A549 (cell line): ENCODE measurements at regions not wholly inside any gene's neighbourhood (a gene's known extent, or its start where the extent isn't known, plus 50 kb on each side); places are given as distances from the start of the nearest gene placed in this dataset.

Experiments
- ATAC-seq, 2 experiments: fragments of 200-7000 bp in 1 of 2; fragments of >200 bp in 1 of 2; cut with Nextera tagmentation in 1 of 2; cut with Tn5 transposase in 1 of 2; 3 replicates each; pipeline versions ENCODE4 v1.8.0 to v1.9.1; 2018 to 2020; ENCODE audit warnings: mild to moderate bottlenecking in 1 of 2, moderate library complexity in 1 of 2
- CTCF ChIA-PET: fragments of 300-600 bp; sonication (Branson Sonifier 250); formaldehyde crosslinking; extraction: SDS; loops from one replicate; lab custom pipeline; 2021; ENCODE audit warnings: antibody characterized with exemption, inconsistent platforms; lab: Yijun Ruan, JAX
- POLR2A ChIA-PET: fragments of 350-600 bp; formaldehyde crosslinking; extraction: SDS; loops from one replicate; lab custom pipeline; 2021; ENCODE audit warnings: antibody characterized with exemption, inconsistent platforms; lab: Yijun Ruan, JAX
- DNase-seq, 2 experiments: peaks; one replicate each; pipeline versions ENCODE4 v3.0.0 to v3.0.0-alpha.2; 2011 to 2016; ENCODE audit warnings: low read depth in 1 of 2, low spot score in 1 of 2
- FAIRE-seq: peaks from 2 replicates; lab custom pipeline; 2011; peaks lifted over from hg19 to GRCh38; lab: Jason Lieb, UNC
- H3K27ac ChIP-seq, 2 experiments: fragments of >200 bp; sonication (Bioruptor Twin); formaldehyde crosslinking; 3 replicates each; pipeline ENCODE4 v1.5.1; 2016 to 2017
- H3K4me1 ChIP-seq: fragments of >200 bp; sonication (Bioruptor Twin); formaldehyde crosslinking; 3 replicates; pipeline ENCODE4 v1.6.1; 2016
- H3K4me2 ChIP-seq: fragments of >200 bp; sonication (Bioruptor Twin); formaldehyde crosslinking; 3 replicates; pipeline ENCODE4 v1.6.1; 2016
- H3K4me3 ChIP-seq: fragments of >200 bp; sonication (Bioruptor Twin); formaldehyde crosslinking; 3 replicates; pipeline ENCODE4 v1.5.1; 2016
- H3K9me3 ChIP-seq: fragments of >200 bp; sonication (Bioruptor Twin); formaldehyde crosslinking; 3 replicates; pipeline ENCODE4 v1.6.1; 2016
- ATOH8 ChIP-seq: fragments of 250-450 bp; sonication (Bioruptor Pico); IDR thresholded peaks from 2 replicates; pipeline ENCODE4 v1.5.0; 2020; ENCODE audit warnings: low read depth, mild to moderate bottlenecking, moderate library complexity
- BCL3 ChIP-seq: fragments of >200 bp; sonication (Bioruptor Twin); formaldehyde crosslinking; IDR thresholded peaks from 3 replicates; pipeline ENCODE4 v1.6.1; 2016
- CBX2 ChIP-seq: fragments of 200-600 bp; sonication (generic); IDR thresholded peaks from 2 replicates; pipeline ENCODE4 v1.6.1; 2016; ENCODE audit warnings: low read depth, mild to moderate bottlenecking, borderline replicate concordance
- CEBPB ChIP-seq, 2 experiments: fragments of >200 bp in 1 of 2; sonication (Bioruptor Twin) in 1 of 2; formaldehyde crosslinking in 1 of 2; IDR thresholded peaks; 2 replicates each; pipeline ENCODE4 v1.6.1; 2012 to 2016
- E2F6 ChIP-seq: IDR thresholded peaks from 2 replicates; pipeline ENCODE4 v1.6.1; 2012; ENCODE audit warnings: low read depth, borderline replicate concordance
- EHMT2 ChIP-seq: fragments of 200-600 bp; sonication (generic); IDR thresholded peaks from 2 replicates; pipeline ENCODE4 v1.6.1; 2016; ENCODE audit warnings: antibody characterized with exemption, low read depth, mild to moderate bottlenecking, moderate library complexity
- FOSB ChIP-seq: fragments of 250-450 bp; sonication (Bioruptor Pico); IDR thresholded peaks from 2 replicates; pipeline ENCODE4 v1.5.0; 2020; ENCODE audit warnings: mild to moderate bottlenecking, moderate library complexity
- FOSL2 ChIP-seq, 2 experiments: fragments of 450-650 bp in 1 of 2; fragments of >200 bp in 1 of 2; sonication (Bioruptor Twin) in 1 of 2; formaldehyde crosslinking; IDR thresholded peaks; 2 replicates each; pipeline versions ENCODE4 v1.5.0 to v1.6.1; 2016 to 2020; ENCODE audit warnings: mild to moderate bottlenecking in 1 of 2, moderate library complexity in 1 of 2
- HES2 ChIP-seq: fragments of >200 bp; sonication (Bioruptor Twin); formaldehyde crosslinking; IDR thresholded peaks from 2 replicates; pipeline ENCODE4 v1.6.1; 2016
- HEYL ChIP-seq: fragments of 250-450 bp; sonication (Bioruptor Pico); IDR thresholded peaks from 2 replicates; pipeline ENCODE4 v1.8.0; 2021; ENCODE audit warnings: mild to moderate bottlenecking, moderate library complexity
- KDM1A ChIP-seq: fragments of 200-600 bp; sonication (generic); IDR thresholded peaks from 2 replicates; pipeline ENCODE4 v1.6.1; 2016; ENCODE audit warnings: low read depth, mild to moderate bottlenecking
- NFE2L2 ChIP-seq: fragments of 150-350 bp; conservative IDR thresholded peaks from 2 replicates; pipeline ENCODE4 v1.6.1; 2014; ENCODE audit warnings: low read length
- NPAS2 ChIP-seq: fragments of 250-450 bp; sonication (Bioruptor Pico); IDR thresholded peaks from 2 replicates; pipeline ENCODE4 v1.8.0; 2022; ENCODE audit warnings: mild to moderate bottlenecking, moderate library complexity, borderline replicate concordance
- POLR2AphosphoS2 ChIP-seq: conservative IDR thresholded peaks from 2 replicates; pipeline ENCODE4 v1.6.1; 2012; ENCODE audit warnings: low read length, improper control_type of control experiment, inconsistent platforms
- RAD21 ChIP-seq, 2 experiments: fragments of >200 bp in 1 of 2; sonication (Bioruptor Twin) in 1 of 2; formaldehyde crosslinking in 1 of 2; IDR thresholded peaks in 1 of 2; conservative IDR thresholded peaks in 1 of 2; 2 replicates in 1 of 2; 3 replicates in 1 of 2; pipeline ENCODE4 v1.6.1; 2012 to 2018; ENCODE audit warnings: inconsistent platforms in 1 of 2
- RARB ChIP-seq: fragments of 250-450 bp; sonication (Bioruptor Pico); IDR thresholded peaks from 2 replicates; pipeline ENCODE4 v1.8.0; 2021; ENCODE audit warnings: mild to moderate bottlenecking, moderate library complexity
- RCOR1 ChIP-seq: fragments of 150-350 bp; IDR thresholded peaks from 2 replicates; pipeline ENCODE4 v1.6.1; 2014; ENCODE audit warnings: antibody characterized with exemption, low read length, low read depth
- RFX5 ChIP-seq: fragments of 450-650 bp; IDR thresholded peaks from 2 replicates; pipeline ENCODE4 v1.7.1; 2014; ENCODE audit warnings: antibody characterized with exemption, mild to moderate bottlenecking, moderate library complexity
- SREBF2 ChIP-seq: fragments of 450-650 bp; IDR thresholded peaks from 2 replicates; pipeline ENCODE4 v1.6.1; 2014; ENCODE audit warnings: mild to moderate bottlenecking, moderate library complexity
- TFCP2L1 ChIP-seq: fragments of 250-450 bp; sonication (Bioruptor Pico); IDR thresholded peaks from 2 replicates; pipeline ENCODE4 v1.5.0; 2021; ENCODE audit warnings: mild to moderate bottlenecking
- TP53 ChIP-seq: fragments of 250-450 bp; sonication (Bioruptor Pico); IDR thresholded peaks from 2 replicates; pipeline ENCODE4 v1.5.0; 2021; ENCODE audit warnings: mild to moderate bottlenecking, moderate library complexity
- ZNF302 ChIP-seq: fragments of 250-450 bp; sonication (Bioruptor Pico); IDR thresholded peaks from 2 replicates; pipeline ENCODE4 v1.9.0; 2021; ENCODE audit warnings: inconsistent platforms, mild to moderate bottlenecking, moderate library complexity
- WGBS: methylation state at CpG from one replicate; pipeline ENCODE4 v1.1.6; 2017; ENCODE audit errors: missing lambda C conversion rate; 5-methylcytosine and 5-hydroxymethylcytosine counted together
- TF ChIP-seq, protein P1 (sequence below): fragments of >200 bp; sonication (Bioruptor Twin); formaldehyde crosslinking; IDR thresholded peaks from 3 replicates; pipeline ENCODE4 v1.5.1; 2016
- TF ChIP-seq, protein P2 (sequence below): fragments of 250-450 bp; sonication (Bioruptor Pico); IDR thresholded peaks from 2 replicates; pipeline ENCODE4 v1.5.0; 2021; ENCODE audit warnings: mild to moderate bottlenecking, moderate library complexity, borderline replicate concordance
- TF ChIP-seq, protein P3 (sequence below): IDR thresholded peaks from 2 replicates; pipeline ENCODE4 v1.6.1; 2012
- TF ChIP-seq, protein P4 (sequence below): IDR thresholded peaks from 2 replicates; pipeline ENCODE4 v1.6.1; 2012

DNA sequence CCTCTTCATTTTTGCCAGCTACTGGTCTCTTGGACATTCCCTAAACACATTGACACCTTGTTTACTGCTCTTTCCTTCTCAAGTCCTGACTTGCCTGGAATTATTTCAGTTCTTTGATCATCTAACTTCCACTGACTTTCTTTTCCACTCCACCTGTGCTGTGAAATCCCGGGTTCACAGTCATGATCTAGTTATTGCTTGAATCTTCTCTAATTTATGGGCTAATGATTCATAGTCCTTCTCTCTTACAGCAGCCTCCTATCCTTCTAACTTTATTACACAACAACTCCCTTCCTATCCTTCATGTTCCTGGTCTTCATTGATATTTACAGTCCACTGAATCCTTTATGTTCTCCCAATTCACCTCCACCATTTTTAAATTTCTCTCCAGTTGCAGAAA lies 260.1 kb downstream of the C12orf75 start:
- no peaks in the 10 kb centered on the region for H3K4me1 ChIP-seq
- no peaks in the 10 kb centered on the region for H3K9me3 ChIP-seq
- DNase-seq: no peak
- POLR2A ChIA-PET: no interaction called here
- FAIRE-seq: no peak
- no peak overlapping the region for H3K27ac ChIP-seq
- 5% methylated on average over 1 of the region's 1 CpG for WGBS
- CTCF ChIA-PET: interaction anchor here (0.7 kb wide), 1 partner anchor 116 kb away, joined by 3 read pairs; no protein-coding TSS in a partner anchor
- no peak overlapping the region for H3K4me2 ChIP-seq
- TF ChIP-seq CEBPB (IDR thresholded peaks at IDR 0.05) (no peak), FOSL2 (IDR thresholded peaks at IDR 0.05) (no peak), FOSL2 (CRISPR knock-in tag; IDR thresholded peaks at IDR 0.05) (no peak), RARB (no peak), KDM1A (no peak), HES2 (no peak), RCOR1 (no peak), POLR2AphosphoS2 (no peak), TP53 (CRISPR knock-in tag) (no peak), EHMT2 (no peak), FOSB (CRISPR knock-in tag) (no peak), ATOH8 (CRISPR knock-in tag) (no peak), NPAS2 (CRISPR knock-in tag) (no peak), RFX5 (no peak), CBX2 (no peak), TFCP2L1 (CRISPR knock-in tag) (no peak), RAD21 (conservative IDR thresholded peaks at IDR 0.05 in 1 of 2, IDR thresholded peaks at IDR 0.05 in 1 of 2) (no peak), HEYL (CRISPR knock-in tag) (no peak)
- TF ChIP-seq, protein P1, sequence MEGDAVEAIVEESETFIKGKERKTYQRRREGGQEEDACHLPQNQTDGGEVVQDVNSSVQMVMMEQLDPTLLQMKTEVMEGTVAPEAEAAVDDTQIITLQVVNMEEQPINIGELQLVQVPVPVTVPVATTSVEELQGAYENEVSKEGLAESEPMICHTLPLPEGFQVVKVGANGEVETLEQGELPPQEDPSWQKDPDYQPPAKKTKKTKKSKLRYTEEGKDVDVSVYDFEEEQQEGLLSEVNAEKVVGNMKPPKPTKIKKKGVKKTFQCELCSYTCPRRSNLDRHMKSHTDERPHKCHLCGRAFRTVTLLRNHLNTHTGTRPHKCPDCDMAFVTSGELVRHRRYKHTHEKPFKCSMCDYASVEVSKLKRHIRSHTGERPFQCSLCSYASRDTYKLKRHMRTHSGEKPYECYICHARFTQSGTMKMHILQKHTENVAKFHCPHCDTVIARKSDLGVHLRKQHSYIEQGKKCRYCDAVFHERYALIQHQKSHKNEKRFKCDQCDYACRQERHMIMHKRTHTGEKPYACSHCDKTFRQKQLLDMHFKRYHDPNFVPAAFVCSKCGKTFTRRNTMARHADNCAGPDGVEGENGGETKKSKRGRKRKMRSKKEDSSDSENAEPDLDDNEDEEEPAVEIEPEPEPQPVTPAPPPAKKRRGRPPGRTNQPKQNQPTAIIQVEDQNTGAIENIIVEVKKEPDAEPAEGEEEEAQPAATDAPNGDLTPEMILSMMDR: no peak
- TF ChIP-seq, protein P2, sequence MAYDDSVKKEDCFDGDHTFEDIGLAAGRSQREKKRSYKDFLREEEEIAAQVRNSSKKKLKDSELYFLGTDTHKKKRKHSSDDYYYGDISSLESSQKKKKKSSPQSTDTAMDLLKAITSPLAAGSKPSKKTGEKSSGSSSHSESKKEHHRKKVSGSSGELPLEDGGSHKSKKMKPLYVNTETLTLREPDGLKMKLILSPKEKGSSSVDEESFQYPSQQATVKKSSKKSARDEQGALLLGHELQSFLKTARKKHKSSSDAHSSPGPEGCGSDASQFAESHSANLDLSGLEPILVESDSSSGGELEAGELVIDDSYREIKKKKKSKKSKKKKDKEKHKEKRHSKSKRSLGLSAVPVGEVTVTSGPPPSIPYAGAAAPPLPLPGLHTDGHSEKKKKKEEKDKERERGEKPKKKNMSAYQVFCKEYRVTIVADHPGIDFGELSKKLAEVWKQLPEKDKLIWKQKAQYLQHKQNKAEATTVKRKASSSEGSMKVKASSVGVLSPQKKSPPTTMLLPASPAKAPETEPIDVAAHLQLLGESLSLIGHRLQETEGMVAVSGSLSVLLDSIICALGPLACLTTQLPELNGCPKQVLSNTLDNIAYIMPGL (CRISPR knock-in tag): no peak
- TF ChIP-seq, protein P3, sequence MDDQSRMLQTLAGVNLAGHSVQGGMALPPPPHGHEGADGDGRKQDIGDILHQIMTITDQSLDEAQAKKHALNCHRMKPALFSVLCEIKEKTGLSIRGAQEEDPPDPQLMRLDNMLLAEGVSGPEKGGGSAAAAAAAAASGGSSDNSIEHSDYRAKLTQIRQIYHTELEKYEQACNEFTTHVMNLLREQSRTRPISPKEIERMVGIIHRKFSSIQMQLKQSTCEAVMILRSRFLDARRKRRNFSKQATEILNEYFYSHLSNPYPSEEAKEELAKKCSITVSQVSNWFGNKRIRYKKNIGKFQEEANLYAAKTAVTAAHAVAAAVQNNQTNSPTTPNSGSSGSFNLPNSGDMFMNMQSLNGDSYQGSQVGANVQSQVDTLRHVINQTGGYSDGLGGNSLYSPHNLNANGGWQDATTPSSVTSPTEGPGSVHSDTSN: no peak
- no peak for ATAC-seq
- H3K4me3 ChIP-seq: no peak overlapping the region

DNA sequence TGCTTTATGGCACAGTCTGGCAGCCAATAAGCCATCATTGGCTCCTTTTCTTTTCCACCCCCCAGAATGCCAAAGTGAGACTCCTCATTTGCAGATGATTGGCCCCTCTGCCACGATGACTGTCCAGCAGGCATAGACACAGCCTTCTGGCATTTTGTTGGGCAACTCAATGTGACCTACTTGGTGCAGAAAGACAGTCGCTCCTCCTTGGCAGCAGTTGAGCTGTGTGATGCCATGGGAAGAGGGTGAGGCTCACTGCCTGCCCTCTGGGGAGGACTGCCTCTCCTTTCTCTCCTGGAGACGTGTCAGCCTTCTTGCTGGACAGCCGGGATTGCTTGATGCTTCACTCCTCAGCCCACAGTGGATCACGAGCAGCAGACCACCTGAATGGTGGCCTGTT lies 264.9 kb downstream of the C12orf75 start:
- CTCF ChIA-PET: interaction anchor here (0.7 to 1.9 kb wide), 2 partner anchors 8 to 115 kb away, joined by 3 to 4 read pairs; no protein-coding TSS in a partner anchor
- H3K9me3 ChIP-seq: no peaks in the 10 kb centered on the region
- WGBS: 29% methylated on average over 5 of the region's 5 CpGs
- DNase-seq (no peak), ATAC-seq (no peak), FAIRE-seq (no peak)
- no peak overlapping the region for H3K4me3 ChIP-seq
- POLR2A ChIA-PET: no interaction called here
- H3K4me2 ChIP-seq: no peak overlapping the region
- no peak overlapping the region for H3K27ac ChIP-seq
- H3K4me1 ChIP-seq: no peaks in the 10 kb centered on the region
- TF ChIP-seq NFE2L2: no peak
- TF ChIP-seq SREBF2: no peak
- TF ChIP-seq RAD21 (conservative IDR thresholded peaks at IDR 0.05 in 1 of 2, IDR thresholded peaks at IDR 0.05 in 1 of 2): no peak
- TF ChIP-seq ATOH8 (CRISPR knock-in tag): no peak
- TF ChIP-seq BCL3: no peak
- no peak for TF ChIP-seq ZNF302 (CRISPR knock-in tag)
- no peak for TF ChIP-seq KDM1A
- TF ChIP-seq E2F6: no peak
- TF ChIP-seq, protein P4, sequence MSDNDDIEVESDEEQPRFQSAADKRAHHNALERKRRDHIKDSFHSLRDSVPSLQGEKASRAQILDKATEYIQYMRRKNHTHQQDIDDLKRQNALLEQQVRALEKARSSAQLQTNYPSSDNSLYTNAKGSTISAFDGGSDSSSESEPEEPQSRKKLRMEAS: no peak
- TF ChIP-seq RCOR1: no peak
